ENCODE measurements at regions not wholly inside any gene's neighbourhood (a gene's known extent, or its start where the extent isn't known, plus 50 kb on each side); places are given as distances from the start of the nearest gene placed in this dataset.

- H3K4me1 ChIP-seq (ENCODE audit: low read length): no peaks in the 10 kb centered on the region
- no peaks in the 10 kb centered on the region for H4K20me1 ChIP-seq (ENCODE audit: insufficient read depth, low read length)
- no peaks in the 10 kb centered on the region for H3K9me3 ChIP-seq (replicated peaks; ENCODE audit: insufficient read depth, low read length)
- no peaks in the 10 kb centered on the region for H3K36me3 ChIP-seq (replicated peaks; ENCODE audit: insufficient read depth, low read length)
- TF ChIP-seq EZH2phosphoT487 (IDR thresholded peaks at IDR 0.05; ENCODE audit: low read length) (no peak), CTCF (IDR thresholded peaks at IDR 0.05; ENCODE audit: low read length) (no peak), EZH2 (optimal IDR thresholded peaks at IDR 0.05; ENCODE audit: low read depth, low read length) (no peak)
- no peak overlapping the region for H3K4me2 ChIP-seq (ENCODE audit: low read depth, low read length)
- H2AFZ ChIP-seq (ENCODE audit: low read length): no peak overlapping the region
- H3K27ac ChIP-seq (ENCODE audit: low read length): no peak overlapping the region
- no peak overlapping the region for H3K4me3 ChIP-seq (ENCODE audit: low read length)
- no peaks in the 10 kb centered on the region for H3K9me2 ChIP-seq (replicated peaks; ENCODE audit: insufficient read depth, low read length)
- no peak for DNase-seq
- no peaks in the 10 kb centered on the region for H3K79me2 ChIP-seq (ENCODE audit: low read length)
- no peak overlapping the region for H3K9ac ChIP-seq (ENCODE audit: low read length)
- no peaks in the 10 kb centered on the region for H3F3A ChIP-seq (ENCODE audit: insufficient read depth, low read length)
- H3K27me3 ChIP-seq (replicated peaks; ENCODE audit: insufficient read depth, low read length): no peaks in the 10 kb centered on the region
Measured at GRCh38 chr14:85752175-85752574, 222.2 kb downstream of the FLRT2 start.

DNA sequence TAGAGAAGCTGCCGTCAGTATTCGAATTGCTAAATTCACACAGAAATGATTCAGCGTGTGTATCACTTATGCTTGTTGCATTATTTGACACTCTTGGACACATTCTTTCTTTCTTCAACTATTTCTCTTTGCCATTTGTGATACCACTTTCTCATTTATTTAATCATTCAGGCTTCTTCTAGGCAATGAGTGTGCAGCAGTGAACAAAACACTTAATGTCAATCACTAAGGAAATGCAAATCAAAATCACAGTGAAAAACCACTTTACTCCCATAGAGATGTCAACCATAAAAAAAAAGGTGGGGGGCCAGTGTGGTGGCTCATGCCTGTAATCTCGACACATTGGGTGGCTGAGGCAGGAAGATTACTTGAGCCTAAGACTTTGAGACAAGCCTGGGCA lies 214.6 kb downstream of the FLRT2 start:
- no peaks in the 10 kb centered on the region for H4K20me1 ChIP-seq (ENCODE audit: insufficient read depth, low read length)
- H3K36me3 ChIP-seq (replicated peaks; ENCODE audit: insufficient read depth, low read length): no peaks in the 10 kb centered on the region
- TF ChIP-seq CTCF (IDR thresholded peaks at IDR 0.05; ENCODE audit: low read length): no peak
- TF ChIP-seq EZH2phosphoT487 (IDR thresholded peaks at IDR 0.05; ENCODE audit: low read length): no peak
- no peak for DNase-seq
- H3K79me2 ChIP-seq (ENCODE audit: low read length): no peaks in the 10 kb centered on the region
- H3K4me2 ChIP-seq (ENCODE audit: low read depth, low read length): no peak overlapping the region
- no peak overlapping the region for H2AFZ ChIP-seq (ENCODE audit: low read length)
- no peaks in the 10 kb centered on the region for H3K9me3 ChIP-seq (replicated peaks; ENCODE audit: insufficient read depth, low read length)
- H3K9me2 ChIP-seq (replicated peaks; ENCODE audit: insufficient read depth, low read length): no peaks in the 10 kb centered on the region
- H3F3A ChIP-seq (ENCODE audit: insufficient read depth, low read length): no peaks in the 10 kb centered on the region
- no peak overlapping the region for H3K4me3 ChIP-seq (ENCODE audit: low read length)
- no peak overlapping the region for H3K9ac ChIP-seq (ENCODE audit: low read length)
- H3K4me1 ChIP-seq (ENCODE audit: low read length): no peaks in the 10 kb centered on the region
- no peak overlapping the region for H3K27ac ChIP-seq (ENCODE audit: low read length)
- H3K27me3 ChIP-seq (replicated peaks; ENCODE audit: insufficient read depth, low read length): no peaks in the 10 kb centered on the region

GRCh38 chr14:85732031-85732430 lies 202.1 kb downstream of the FLRT2 start:
- no peak for DNase-seq

More at GRCh38 chr14:85732031-85732430, 202.1 kb downstream of the FLRT2 start:
- H3K9me3 ChIP-seq (replicated peaks; ENCODE audit: insufficient read depth, low read length): no peaks in the 10 kb centered on the region
- H3K4me2 ChIP-seq (ENCODE audit: low read depth, low read length): no peak overlapping the region
- H3K9me2 ChIP-seq (replicated peaks; ENCODE audit: insufficient read depth, low read length): no peaks in the 10 kb centered on the region
- no peak overlapping the region for H2AFZ ChIP-seq (ENCODE audit: low read length)
- H4K20me1 ChIP-seq (ENCODE audit: insufficient read depth, low read length): no peaks in the 10 kb centered on the region
- no peaks in the 10 kb centered on the region for H3K4me1 ChIP-seq (ENCODE audit: low read length)
- no peak overlapping the region for H3K4me3 ChIP-seq (ENCODE audit: low read length)
- H3K27me3 ChIP-seq (replicated peaks; ENCODE audit: insufficient read depth, low read length): no peaks in the 10 kb centered on the region
- TF ChIP-seq CTCF (IDR thresholded peaks at IDR 0.05; ENCODE audit: low read length) (no peak), EZH2 (optimal IDR thresholded peaks at IDR 0.05; ENCODE audit: low read depth, low read length) (no peak), EZH2phosphoT487 (IDR thresholded peaks at IDR 0.05; ENCODE audit: low read length) (no peak)
- no peak overlapping the region for H3K9ac ChIP-seq (ENCODE audit: low read length)
- no peak overlapping the region for H3K27ac ChIP-seq (ENCODE audit: low read length)
- no peaks in the 10 kb centered on the region for H3K36me3 ChIP-seq (replicated peaks; ENCODE audit: insufficient read depth, low read length)
- H3K79me2 ChIP-seq (ENCODE audit: low read length): no peaks in the 10 kb centered on the region
- no peaks in the 10 kb centered on the region for H3F3A ChIP-seq (ENCODE audit: insufficient read depth, low read length)
